ENCODE measurements at regions not wholly inside any gene's neighbourhood (a gene's known extent, or its start where the extent isn't known, plus 50 kb on each side); places are given as distances from the start of the nearest gene placed in this dataset.

- no peak for DNase-seq
- TF ChIP-seq CTCF (IDR thresholded peaks at IDR 0.05) = no peak
Measured at GRCh38 chr4:17029964-17030363, 131.5 kb upstream of the LDB2 start.

GRCh38 chr4:17029432-17029831 lies 131.0 kb upstream of the LDB2 start:
- no peak overlapping the region for H3K27ac ChIP-seq
- ATAC-seq = no peak
- no peaks in the 10 kb centered on the region for H3K27me3 ChIP-seq
- H3K36me3 ChIP-seq = no peaks in the 10 kb centered on the region
- H3K4me3 ChIP-seq = no peak overlapping the region
- no peak for DNase-seq
- TF ChIP-seq CTCF (IDR thresholded peaks at IDR 0.05) = no peak
- peaks cover 0 to 14% (median 0%) of the 10 kb centered on the region in 9 donors for H3K4me1 ChIP-seq
- WGBS, 2 donors = 86 to 89% methylated on average over 7 of the region's 7 CpGs
- intact Hi-C loops (cut with DNase I) = loop anchor here in 1 of 10 donors (5.0 kb wide), 1 partner anchor 43 kb away; no protein-coding TSS in a partner anchor
- no peaks in the 10 kb centered on the region for H3K9me3 ChIP-seq

More at GRCh38 chr4:17029964-17030363, 131.5 kb upstream of the LDB2 start:
- 69 to 72% methylated on average over 2 of the region's 2 CpGs for WGBS, 2 donors
- Histone ChIP-seq H3K27ac (no peak overlapping the region), H3K4me3 (no peak overlapping the region), H3K9me3 (no peaks in the 10 kb centered on the region), H3K4me1 (peaks cover 0 to 14% (median 0%) of the 10 kb centered on the region in 9 donors), H3K27me3 (no peaks in the 10 kb centered on the region), H3K36me3 (no peaks in the 10 kb centered on the region)
- intact Hi-C loops (cut with DNase I) = loop anchor here in 1 of 10 donors (5.0 kb wide), 1 partner anchor 42 kb away; no protein-coding TSS in a partner anchor
- no peak for ATAC-seq

GRCh38 chr4:17027495-17027894 lies 129.1 kb upstream of the LDB2 start:
- intact Hi-C loops (cut with DNase I) = loop anchor here in 1 of 10 donors (5.0 kb wide), 1 partner anchor 45 kb away; no protein-coding TSS in a partner anchor
- no peak overlapping the region for H3K4me3 ChIP-seq
- no peak for TF ChIP-seq CTCF (IDR thresholded peaks at IDR 0.05)
- no peaks in the 10 kb centered on the region for H3K27me3 ChIP-seq
- H3K27ac ChIP-seq = no peak overlapping the region
- peak in 4 of 8 donors; percentile 18 to 79 (median 49) for ATAC-seq
- H3K36me3 ChIP-seq = no peaks in the 10 kb centered on the region
- peaks cover 0 to 14% (median 0%) of the 10 kb centered on the region in 9 donors for H3K4me1 ChIP-seq
- DNase-seq = no peak
- H3K9me3 ChIP-seq = no peaks in the 10 kb centered on the region
- WGBS, 2 donors = 60 to 64% methylated on average over 6 of the region's 6 CpGs

- H3K9me3 ChIP-seq = no peaks in the 10 kb centered on the region
- H3K4me3 ChIP-seq = no peak overlapping the region
- H3K27ac ChIP-seq = no peak overlapping the region
- 92 to 96% methylated on average over 1 of the region's 1 CpG for WGBS, 2 donors
- DNase-seq (no peak), ATAC-seq (no peak)
- no peak for TF ChIP-seq CTCF (IDR thresholded peaks at IDR 0.05)
- H3K27me3 ChIP-seq = no peaks in the 10 kb centered on the region
- no peaks in the 10 kb centered on the region for H3K36me3 ChIP-seq
- peaks cover 0 to 6% (median 0%) of the 10 kb centered on the region in 9 donors for H3K4me1 ChIP-seq
- intact Hi-C loops (cut with DNase I) = no loop called here
Measured at GRCh38 chr4:17024425-17024824, 126.0 kb upstream of the LDB2 start.

Data from heart right ventricle (tissue), 16 donors.